Panc1 (cell line): ENCODE measurements at regions not wholly inside any gene's neighbourhood (a gene's known extent, or its start where the extent isn't known, plus 50 kb on each side); places are given as distances from the start of the nearest gene placed in this dataset.

Experiments used
- ATAC-seq: fragments of 200-7000 bp; cut with Tn5 transposase; 2 replicates; pipeline ENCODE4 v1.9.1; 2020; ENCODE audit warnings: mild to moderate bottlenecking, moderate library complexity
- BruUV-seq: library from RNA; stranded (reverse); fragments of 400-500 nt; replicated peaks from 2 replicates; lab custom pipeline; 2021; lab: Mats Ljungman, UMichigan
- CTCF ChIA-PET: fragments of 300-600 bp; sonication (Branson Sonifier 250); formaldehyde crosslinking; loops from one replicate; lab custom pipeline; 2022; ENCODE audit warnings: antibody characterized with exemption; lab: Charles Lee
- POLR2A ChIA-PET: fragments of 300-600 bp; sonication (Branson Sonifier 250); formaldehyde crosslinking; loops from one replicate; lab custom pipeline; 2022; ENCODE audit warnings: antibody characterized with exemption; lab: Charles Lee
- DNase-seq: peaks from one replicate; pipeline ENCODE4 v3.0.0-alpha.2; 2010; ENCODE audit warnings: low read depth, low spot score
- H3K27ac ChIP-seq: 2 replicates; pipeline ENCODE4 v1.5.1; 2011; ENCODE audit warnings: mild to moderate bottlenecking, low read length, inconsistent platforms
- H3K27me3 ChIP-seq: fragments of 200-500 bp; sonication (Bioruptor generic); 2 replicates; pipeline ENCODE4 v1.6.0; 2014; ENCODE audit warnings: low read length, inconsistent platforms; ENCODE audit not compliant: control insufficient read depth, insufficient read depth
- H3K36me3 ChIP-seq: fragments of 200-500 bp; sonication (Bioruptor generic); 2 replicates; pipeline ENCODE4 v1.5.1; 2014; ENCODE audit warnings: inconsistent platforms, mild to moderate bottlenecking, low read length, moderate library complexity; ENCODE audit not compliant: control insufficient read depth, insufficient read depth
- H3K4me1 ChIP-seq: 2 replicates; pipeline ENCODE4 v1.5.1; 2011; ENCODE audit warnings: inconsistent platforms, mild to moderate bottlenecking, low read length, moderate library complexity; ENCODE audit not compliant: control insufficient read depth, insufficient read depth
- H3K4me3 ChIP-seq, 2 experiments: 2 replicates each; pipeline ENCODE4 v1.5.1; 2011 to 2012; ENCODE audit warnings: low read depth in 2 of 2, low read length in 2 of 2, mild to moderate bottlenecking in 2 of 2, inconsistent platforms in 1 of 2, moderate library complexity in 1 of 2
- H3K9me3 ChIP-seq: fragments of 200-500 bp; sonication (Bioruptor generic); 2 replicates; pipeline ENCODE4 v1.5.1; 2014; ENCODE audit warnings: low read depth, mild to moderate bottlenecking, inconsistent platforms, low read length, moderate library complexity; ENCODE audit not compliant: control insufficient read depth, insufficient read depth
- CTCF ChIP-seq: fragments of 450-650 bp; IDR thresholded peaks from 2 replicates; pipeline ENCODE4 v1.5.1; 2017; ENCODE audit warnings: mild to moderate bottlenecking
- POLR2AphosphoS5 ChIP-seq: IDR thresholded peaks from 2 replicates; pipeline ENCODE4 v1.6.1; 2012; ENCODE audit warnings: mild to moderate bottlenecking, low read depth, low read length, moderate library complexity
- SIN3A ChIP-seq: IDR thresholded peaks from 2 replicates; pipeline ENCODE4 v1.6.1; 2012; ENCODE audit warnings: low read depth, mild to moderate bottlenecking, low read length, moderate library complexity, borderline replicate concordance; ENCODE audit not compliant: insufficient read depth
- TCF7L2 ChIP-seq: IDR thresholded peaks from 2 replicates; pipeline ENCODE4 v1.6.1; 2011; ENCODE audit warnings: mild to moderate bottlenecking, low read depth, low read length, inconsistent platforms
- in situ Hi-C: cut with HindIII; loops from 2 replicates; pipeline ENCODE4 v1.10.0; 2016; ENCODE audit warnings: low sequenced_read_pairs, low pct_unique_long_range_greater_than_20kb
- intact Hi-C: fragments of 100-400 bp; cut with micrococcal nuclease; formaldehyde crosslinking; loops from one replicate; pipeline ENCODE4 v1.10.0; 2022; ENCODE audit not compliant: unreplicated experiment
- TF ChIP-seq, protein P1 (sequence below), 2 experiments: IDR thresholded peaks; 2 replicates each; pipeline ENCODE4 v1.6.1; 2011 to 2012; ENCODE audit warnings: low read depth in 2 of 2, control low read depth in 1 of 2, low read length in 1 of 2, mild to moderate bottlenecking in 1 of 2, moderate library complexity in 1 of 2; ENCODE audit not compliant: insufficient read depth in 1 of 2

GRCh38 chr12:22781339-22781738 is 156.4 kb downstream of the ETNK1 start:
- ATAC-seq (no peak), DNase-seq (no peak)
- H3K36me3 ChIP-seq: no peaks in the 10 kb centered on the region
- H3K4me1 ChIP-seq: no peaks in the 10 kb centered on the region
- H3K4me3 ChIP-seq: no peak overlapping the region
- no peak overlapping the region for H3K27ac ChIP-seq
- in situ Hi-C loops: no loop called here
- no peaks in the 10 kb centered on the region for H3K9me3 ChIP-seq
- BruUV-seq: no TSS peak
- intact Hi-C loops: no loop called here
- ChIA-PET POLR2A (no interaction called here), CTCF (no interaction called here)
- H3K27me3 ChIP-seq: no peaks in the 10 kb centered on the region
- TF ChIP-seq TCF7L2 (no peak), POLR2AphosphoS5 (no peak), SIN3A (no peak), CTCF (no peak)
- TF ChIP-seq, protein P1, sequence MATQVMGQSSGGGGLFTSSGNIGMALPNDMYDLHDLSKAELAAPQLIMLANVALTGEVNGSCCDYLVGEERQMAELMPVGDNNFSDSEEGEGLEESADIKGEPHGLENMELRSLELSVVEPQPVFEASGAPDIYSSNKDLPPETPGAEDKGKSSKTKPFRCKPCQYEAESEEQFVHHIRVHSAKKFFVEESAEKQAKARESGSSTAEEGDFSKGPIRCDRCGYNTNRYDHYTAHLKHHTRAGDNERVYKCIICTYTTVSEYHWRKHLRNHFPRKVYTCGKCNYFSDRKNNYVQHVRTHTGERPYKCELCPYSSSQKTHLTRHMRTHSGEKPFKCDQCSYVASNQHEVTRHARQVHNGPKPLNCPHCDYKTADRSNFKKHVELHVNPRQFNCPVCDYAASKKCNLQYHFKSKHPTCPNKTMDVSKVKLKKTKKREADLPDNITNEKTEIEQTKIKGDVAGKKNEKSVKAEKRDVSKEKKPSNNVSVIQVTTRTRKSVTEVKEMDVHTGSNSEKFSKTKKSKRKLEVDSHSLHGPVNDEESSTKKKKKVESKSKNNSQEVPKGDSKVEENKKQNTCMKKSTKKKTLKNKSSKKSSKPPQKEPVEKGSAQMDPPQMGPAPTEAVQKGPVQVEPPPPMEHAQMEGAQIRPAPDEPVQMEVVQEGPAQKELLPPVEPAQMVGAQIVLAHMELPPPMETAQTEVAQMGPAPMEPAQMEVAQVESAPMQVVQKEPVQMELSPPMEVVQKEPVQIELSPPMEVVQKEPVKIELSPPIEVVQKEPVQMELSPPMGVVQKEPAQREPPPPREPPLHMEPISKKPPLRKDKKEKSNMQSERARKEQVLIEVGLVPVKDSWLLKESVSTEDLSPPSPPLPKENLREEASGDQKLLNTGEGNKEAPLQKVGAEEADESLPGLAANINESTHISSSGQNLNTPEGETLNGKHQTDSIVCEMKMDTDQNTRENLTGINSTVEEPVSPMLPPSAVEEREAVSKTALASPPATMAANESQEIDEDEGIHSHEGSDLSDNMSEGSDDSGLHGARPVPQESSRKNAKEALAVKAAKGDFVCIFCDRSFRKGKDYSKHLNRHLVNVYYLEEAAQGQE (IDR thresholded peaks at IDR 0.05; ENCODE audit: insufficient read depth in 1 of 2, low read depth in 2 of 2, low read length in 1 of 2): no peak

DNA sequence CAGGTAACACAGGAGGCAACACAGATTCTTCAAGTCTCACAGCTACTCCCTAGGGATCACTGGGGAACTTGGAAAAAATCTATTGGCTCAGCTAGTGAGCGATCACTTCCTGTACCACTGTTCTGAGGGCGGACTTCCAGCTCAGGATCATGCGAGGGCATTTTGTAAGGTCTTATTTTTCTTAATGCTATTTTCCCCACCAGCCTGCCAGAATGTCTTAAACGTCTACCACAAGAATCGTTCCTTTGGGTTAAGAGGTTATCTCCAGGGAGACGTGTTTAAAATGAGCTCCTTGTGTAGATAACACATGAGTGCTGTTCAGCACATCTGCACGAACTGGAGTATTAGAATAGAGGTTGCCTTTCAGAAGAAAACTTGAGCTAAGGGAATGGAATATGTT is 162.6 kb downstream of the ETNK1 start:
- no peak overlapping the region for H3K27ac ChIP-seq
- no peak overlapping the region for H3K4me3 ChIP-seq
- ATAC-seq (no peak), DNase-seq (no peak)
- no TSS peak for BruUV-seq
- H3K27me3 ChIP-seq: no peaks in the 10 kb centered on the region
- intact Hi-C loops: no loop called here
- TF ChIP-seq POLR2AphosphoS5 (no peak), TCF7L2 (no peak), SIN3A (no peak), CTCF (no peak)
- TF ChIP-seq, protein P1 (IDR thresholded peaks at IDR 0.05; ENCODE audit: insufficient read depth in 1 of 2, low read depth in 2 of 2, low read length in 1 of 2): no peak
- in situ Hi-C loops: no loop called here
- H3K4me1 ChIP-seq: no peaks in the 10 kb centered on the region
- no peaks in the 10 kb centered on the region for H3K36me3 ChIP-seq
- CTCF ChIA-PET: no interaction called here
- POLR2A ChIA-PET: interaction anchor here (0.7 kb wide), 1 partner anchor 102 kb away, joined by 4 read pairs; no protein-coding TSS in a partner anchor
- H3K9me3 ChIP-seq: no peaks in the 10 kb centered on the region
